Subcutaneous abdominal adipose tissue (tissue), 5 donors: ENCODE measurements at regions not wholly inside any gene's neighbourhood (a gene's known extent, or its start where the extent isn't known, plus 50 kb on each side); places are given as distances from the start of the nearest gene placed in this dataset.

Experiments
- H3K27ac ChIP-seq: one replicate; pipeline ENCODE4 v1.7.0; 2013; ENCODE audit warnings: low read depth, mild to moderate bottlenecking, inconsistent platforms, low read length, moderate library complexity
- H3K27me3 ChIP-seq, 5 donors: one replicate each; pipeline ENCODE4 v1.7.0; 2013; ENCODE audit warnings: low read length in 5 of 5, inconsistent platforms in 1 of 5; ENCODE audit not compliant: control insufficient read depth in 5 of 5, insufficient read depth in 4 of 5
- H3K36me3 ChIP-seq, 5 donors: one replicate each; pipeline ENCODE4 v1.7.0; 2013; ENCODE audit warnings: low read length in 5 of 5; ENCODE audit not compliant: control insufficient read depth in 5 of 5, insufficient read depth in 5 of 5
- H3K4me1 ChIP-seq, 5 donors: one replicate each; pipeline ENCODE4 v1.7.0; 2013; ENCODE audit warnings: low read length in 5 of 5, mild to moderate bottlenecking in 3 of 5, moderate library complexity in 1 of 5; ENCODE audit not compliant: control insufficient read depth in 5 of 5, insufficient read depth in 5 of 5
- H3K4me3 ChIP-seq, 5 donors: one replicate each; pipeline ENCODE4 v1.7.0; 2013; ENCODE audit warnings: low read length in 5 of 5, low read depth in 1 of 5
- H3K9ac ChIP-seq, 5 donors: one replicate each; pipeline ENCODE4 v1.7.0; 2013; ENCODE audit warnings: low read length in 5 of 5, mild to moderate bottlenecking in 4 of 5, moderate library complexity in 3 of 5
- H3K9me3 ChIP-seq, 5 donors: one replicate each; pipeline ENCODE4 v1.7.0; 2013; ENCODE audit warnings: low read length in 5 of 5; ENCODE audit not compliant: control insufficient read depth in 5 of 5
- donor health status: healthy.
- donor health status: healthy.
- donor health status: healthy.
- donor health status: healthy.
- donor health status: healthy.

DNA sequence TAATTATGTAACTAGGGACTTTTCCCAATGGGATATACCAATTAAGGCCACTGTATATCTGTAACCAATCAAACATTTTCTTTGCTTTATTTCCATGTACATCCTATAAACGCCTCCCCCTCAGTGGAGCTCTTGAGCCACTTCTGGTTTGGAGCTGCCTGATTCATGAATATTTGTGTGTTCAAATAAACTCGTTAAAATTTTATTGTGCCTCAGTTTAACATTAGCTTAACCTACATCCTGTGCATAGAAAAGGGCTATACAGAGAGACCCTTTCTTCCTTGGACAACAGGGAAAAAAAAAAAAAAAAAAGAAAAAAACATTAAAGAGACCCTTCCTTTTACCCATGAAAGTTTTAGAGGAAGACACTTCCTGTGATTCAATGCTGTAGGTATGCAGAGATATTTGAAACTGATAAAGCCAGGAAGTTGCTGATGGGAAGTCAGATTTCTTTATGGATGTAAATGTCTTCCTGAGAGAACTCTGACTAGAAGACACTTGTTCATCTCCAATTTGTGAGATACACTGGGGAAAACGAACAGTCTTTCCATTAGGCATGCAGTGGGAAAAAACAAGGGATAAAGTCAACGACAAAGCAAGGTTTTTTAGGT is 614.6 kb upstream of the SOX11 start:
- Histone ChIP-seq H3K9ac (no peak overlapping the region), H3K27me3 (no peaks in the 10 kb centered on the region), H3K27ac (no peak overlapping the region), H3K4me1 (no peaks in the 10 kb centered on the region), H3K9me3 (no peaks in the 10 kb centered on the region), H3K4me3 (no peak overlapping the region), H3K36me3 (no peaks in the 10 kb centered on the region)

DNA sequence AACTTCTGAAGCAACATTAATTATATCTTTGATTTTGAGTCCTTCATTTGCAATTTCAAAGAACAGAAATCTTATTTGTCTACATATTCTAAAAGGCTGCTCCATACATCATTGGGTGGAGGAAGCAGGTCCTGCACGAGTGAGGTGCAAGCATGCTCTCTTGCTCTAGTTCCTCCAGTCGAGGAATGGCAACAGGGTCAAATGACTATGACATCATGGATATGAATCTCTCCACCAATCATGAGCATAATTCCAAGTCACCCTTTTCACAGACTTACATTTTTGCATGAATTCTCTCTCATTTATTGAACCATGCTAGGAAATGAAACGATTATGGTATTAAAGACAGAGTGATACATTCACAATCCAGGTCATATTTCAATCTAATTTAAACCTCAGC is 608.8 kb upstream of the SOX11 start:
- no peaks in the 10 kb centered on the region for H3K36me3 ChIP-seq
- no peaks in the 10 kb centered on the region for H3K4me1 ChIP-seq
- H3K27me3 ChIP-seq, result no peaks in the 10 kb centered on the region
- no peak overlapping the region for H3K9ac ChIP-seq
- no peak overlapping the region for H3K27ac ChIP-seq
- no peaks in the 10 kb centered on the region for H3K9me3 ChIP-seq
- H3K4me3 ChIP-seq, result no peak overlapping the region

DNA sequence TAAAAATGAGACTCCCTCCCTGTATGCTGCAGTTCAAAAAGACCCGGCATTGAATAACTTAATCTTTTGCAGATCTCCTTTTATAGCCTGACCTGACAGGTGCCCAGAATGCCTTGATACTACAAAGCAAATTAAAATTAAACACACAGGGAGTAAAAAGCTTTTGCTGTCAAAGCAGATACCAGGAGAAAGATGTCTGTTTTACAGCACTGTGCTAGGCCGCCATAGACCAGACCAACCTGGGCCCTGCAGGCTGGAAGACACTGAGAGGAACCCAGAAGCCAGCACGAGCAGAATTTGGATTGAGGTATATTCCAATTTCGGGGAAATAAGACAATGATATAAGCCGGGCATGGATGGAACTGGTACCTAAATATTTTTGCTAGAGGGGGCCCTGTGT is 602.8 kb upstream of the SOX11 start:
- Histone ChIP-seq H3K27me3 (peaks cover 0 to 2% (median 0%) of the 10 kb centered on the region in 5 donors), H3K4me1 (no peaks in the 10 kb centered on the region), H3K36me3 (no peaks in the 10 kb centered on the region), H3K9ac (no peak overlapping the region), H3K27ac (no peak overlapping the region), H3K9me3 (peaks cover 0 to 3% (median 0%) of the 10 kb centered on the region in 5 donors), H3K4me3 (no peak overlapping the region)

DNA sequence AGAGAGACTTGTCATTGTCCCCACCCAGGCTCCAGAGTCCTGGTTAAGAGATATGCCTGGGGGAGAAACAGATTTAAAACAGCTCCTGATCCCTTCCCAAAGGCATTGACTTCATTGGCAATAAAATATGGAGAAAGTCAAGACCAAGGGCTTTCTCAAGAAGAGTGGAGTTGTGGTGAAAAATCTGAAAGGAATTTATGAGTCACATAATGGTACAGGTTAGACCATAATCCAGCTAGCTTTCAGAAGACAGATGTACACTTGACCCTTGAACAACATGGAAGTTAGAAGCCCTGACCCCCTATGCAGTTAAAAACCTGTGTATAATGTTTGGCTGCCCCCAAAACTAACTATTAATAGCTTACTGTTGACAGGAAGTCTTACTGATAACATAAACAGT is 599.1 kb upstream of the SOX11 start:
- Histone ChIP-seq H3K4me1 (no peaks in the 10 kb centered on the region), H3K9me3 (peaks cover 0 to 7% (median 3%) of the 10 kb centered on the region in 5 donors), H3K27ac (no peak overlapping the region), H3K27me3 (peaks cover 0 to 2% (median 0%) of the 10 kb centered on the region in 5 donors), H3K4me3 (no peak overlapping the region), H3K36me3 (no peaks in the 10 kb centered on the region), H3K9ac (no peak overlapping the region)

DNA sequence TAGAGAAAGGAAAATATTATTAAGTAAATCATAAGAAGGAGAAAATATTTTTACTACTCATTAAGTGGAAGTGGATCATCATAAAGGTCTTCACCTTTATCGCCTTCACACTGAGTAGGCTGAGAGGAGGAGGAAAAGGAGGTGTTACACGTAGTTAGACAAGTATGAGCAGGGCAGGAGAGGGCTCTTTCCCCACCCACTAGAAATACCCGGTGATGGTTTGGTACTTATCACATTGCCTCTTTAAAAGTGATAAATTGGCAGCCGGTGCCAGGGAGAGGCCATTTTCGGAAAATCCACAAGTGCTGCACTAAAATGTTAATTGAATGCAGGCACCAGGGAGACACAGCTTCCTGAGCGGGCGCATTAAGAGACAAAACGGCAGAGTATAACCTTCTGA is 598.7 kb upstream of the SOX11 start:
- Histone ChIP-seq H3K27ac (no peak overlapping the region), H3K27me3 (peaks cover 0 to 2% (median 0%) of the 10 kb centered on the region in 5 donors), H3K9me3 (peaks cover 0 to 7% (median 3%) of the 10 kb centered on the region in 5 donors), H3K9ac (no peak overlapping the region), H3K4me1 (no peaks in the 10 kb centered on the region), H3K36me3 (no peaks in the 10 kb centered on the region), H3K4me3 (no peak overlapping the region)

DNA sequence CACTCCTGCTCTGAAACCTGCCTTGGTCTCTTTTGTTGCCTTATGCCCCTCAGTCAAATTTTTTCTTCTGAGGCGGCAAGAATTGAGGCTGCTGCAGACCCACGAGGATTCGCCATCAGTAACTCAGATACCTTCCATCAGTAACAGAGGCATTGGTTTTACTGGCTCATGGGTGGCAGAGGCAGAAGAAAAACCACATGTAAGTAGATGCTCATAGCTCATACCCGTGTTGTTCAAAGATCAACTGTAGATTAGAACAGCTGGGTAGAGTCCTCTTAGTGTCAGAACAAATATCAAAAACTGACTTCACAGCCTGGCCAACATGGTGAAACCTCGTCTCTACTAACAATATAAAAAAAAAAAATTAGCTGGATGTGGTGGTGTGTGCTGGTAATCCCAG is 598.0 kb upstream of the SOX11 start:
- H3K36me3 ChIP-seq, result no peaks in the 10 kb centered on the region
- no peaks in the 10 kb centered on the region for H3K4me1 ChIP-seq
- H3K9ac ChIP-seq, result no peak overlapping the region
- peaks cover 0 to 2% (median 0%) of the 10 kb centered on the region in 5 donors for H3K27me3 ChIP-seq
- H3K4me3 ChIP-seq, result no peak overlapping the region
- H3K27ac ChIP-seq, result no peak overlapping the region
- H3K9me3 ChIP-seq, result peaks cover 0 to 7% (median 3%) of the 10 kb centered on the region in 5 donors

DNA sequence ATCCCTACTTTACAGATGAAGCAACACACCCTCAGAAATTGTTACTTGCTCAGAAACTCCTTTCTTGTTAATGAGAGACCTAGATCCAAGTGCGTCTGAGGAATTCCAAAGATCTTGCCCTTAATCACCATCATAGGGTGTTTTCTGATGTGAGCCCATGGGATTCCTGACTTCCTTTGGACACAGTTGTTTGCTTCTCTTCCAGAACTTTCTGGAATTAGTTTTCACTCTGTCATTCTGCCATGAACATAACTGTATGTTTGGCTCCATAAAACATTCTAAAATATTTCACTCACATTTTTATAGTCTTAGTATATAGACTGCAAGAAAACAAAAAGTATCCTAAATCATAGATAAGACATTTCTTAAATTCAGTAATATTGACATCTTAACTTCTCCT is 593.9 kb upstream of the SOX11 start:
- Histone ChIP-seq H3K36me3 (no peaks in the 10 kb centered on the region), H3K9me3 (peaks cover 0 to 7% (median 0%) of the 10 kb centered on the region in 5 donors), H3K9ac (no peak overlapping the region), H3K4me1 (no peaks in the 10 kb centered on the region), H3K27ac (no peak overlapping the region), H3K4me3 (no peak overlapping the region), H3K27me3 (no peaks in the 10 kb centered on the region)

DNA sequence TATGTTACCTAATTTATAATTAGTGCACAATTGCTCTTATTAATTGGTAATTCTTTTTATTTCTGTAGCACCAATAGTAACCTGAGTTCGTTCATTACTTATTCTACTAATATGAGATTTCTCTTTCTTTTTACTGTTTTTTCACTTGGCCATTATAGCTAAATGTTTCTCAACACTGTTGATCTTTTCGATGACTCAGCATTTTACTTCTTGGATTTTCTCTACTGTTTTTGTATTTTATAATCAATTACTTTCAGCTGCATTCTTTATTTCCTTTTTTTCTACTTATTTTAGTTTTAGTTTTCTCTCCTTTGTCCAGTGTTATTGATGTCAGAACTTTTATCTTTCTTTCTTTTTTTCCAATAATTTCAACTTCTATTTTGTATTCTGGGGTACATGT is 589.4 kb upstream of the SOX11 start:
- Histone ChIP-seq H3K27me3 (no peaks in the 10 kb centered on the region), H3K9ac (no peak overlapping the region)

DNA sequence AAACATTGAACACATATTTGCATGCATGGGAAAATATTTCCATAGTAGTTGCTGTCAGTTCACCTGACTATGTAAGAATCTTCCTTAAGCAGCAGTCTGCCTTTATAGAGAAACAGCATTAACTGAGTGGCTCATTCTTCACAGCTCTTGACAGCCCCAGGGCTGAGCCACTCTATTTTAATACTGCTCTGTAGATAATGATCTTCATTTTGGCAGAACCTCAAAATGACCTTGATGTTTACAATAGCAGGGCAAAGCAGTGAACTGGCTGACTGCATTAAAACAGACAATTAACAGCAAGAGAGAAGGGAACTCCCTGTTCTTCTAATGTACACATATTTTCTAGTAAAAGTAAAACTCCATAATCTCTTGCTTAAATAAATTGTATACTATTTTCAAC is 580.6 kb upstream of the SOX11 start:
- Histone ChIP-seq H3K27ac (no peak overlapping the region), H3K9ac (no peak overlapping the region), H3K9me3 (peaks cover 4 to 41% (median 33%) of the 10 kb centered on the region in 5 donors), H3K36me3 (no peaks in the 10 kb centered on the region), H3K4me3 (no peak overlapping the region), H3K4me1 (no peaks in the 10 kb centered on the region), H3K27me3 (no peaks in the 10 kb centered on the region)

More for the DNA sequence above, 589.4 kb upstream of the SOX11 start:
- Histone ChIP-seq H3K4me3 (no peak overlapping the region), H3K4me1 (no peaks in the 10 kb centered on the region), H3K36me3 (no peaks in the 10 kb centered on the region), H3K27ac (no peak overlapping the region), H3K9me3 (peaks cover 2 to 8% (median 6%) of the 10 kb centered on the region in 5 donors)

DNA sequence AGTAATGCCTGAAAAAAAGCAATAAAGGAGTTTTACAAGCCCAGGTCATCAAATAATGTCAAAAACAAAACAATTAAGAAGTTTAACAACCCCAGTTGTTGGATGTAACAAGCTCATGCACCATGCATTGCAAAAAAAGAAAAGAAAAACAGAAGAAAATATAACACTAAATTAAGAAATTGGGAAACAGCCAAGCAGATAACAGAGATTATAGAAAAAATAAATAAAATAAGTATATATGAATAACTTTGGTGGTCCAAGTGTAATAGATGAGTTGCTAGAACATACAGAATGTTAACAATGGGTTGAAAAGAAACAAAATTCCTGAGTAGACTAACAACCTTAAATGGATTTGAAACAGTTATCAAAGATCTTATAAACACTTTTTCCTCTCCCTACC is 573.1 kb upstream of the SOX11 start:
- Histone ChIP-seq H3K4me1 (no peaks in the 10 kb centered on the region), H3K4me3 (no peak overlapping the region), H3K9ac (no peak overlapping the region), H3K27me3 (no peaks in the 10 kb centered on the region), H3K36me3 (no peaks in the 10 kb centered on the region), H3K27ac (no peak overlapping the region), H3K9me3 (peaks cover under 1 to 11% (median 6%) of the 10 kb centered on the region in 5 donors)
